HCT116 (cell line): ENCODE measurements at regions not wholly inside any gene's neighbourhood (a gene's known extent, or its start where the extent isn't known, plus 50 kb on each side); places are given as distances from the start of the nearest gene placed in this dataset.

ENCODE experiments used
- POLR2A ChIP-seq: IDR thresholded peaks from 2 replicates; pipeline ENCODE4 v1.7.0; 2011; ENCODE audit warnings: borderline replicate concordance; ENCODE audit not compliant: insufficient read depth, insufficient read length; ENCODE audit errors: extremely low read depth
- REST ChIP-seq: IDR thresholded peaks from 2 replicates; pipeline ENCODE4 v1.6.1; 2012; ENCODE audit warnings: low read depth

GRCh38 chr4:66591968-66592367 lies 921.7 kb upstream of the EPHA5 start:
- TF ChIP-seq REST (no peak), POLR2A (no peak)
